Hepatocyte (in vitro differentiated cells): ENCODE measurements at regions not wholly inside any gene's neighbourhood (a gene's known extent, or its start where the extent isn't known, plus 50 kb on each side); places are given as distances from the start of the nearest gene placed in this dataset.
A peak's percentile ranks its signal among the peaks of the same experiment; 100 is the strongest.

Experiments
- DNase-seq: peaks from one replicate; pipeline ENCODE4 v3.0.0-alpha.2; 2016; ENCODE audit warnings: low spot score
- H2AFZ ChIP-seq: fragments of 200-600 bp; sonication (generic); 2 replicates; pipeline ENCODE4 v1.6.0; 2016; ENCODE audit warnings: antibody characterized with exemption, mild to moderate bottlenecking
- H3K27ac ChIP-seq: fragments of 200-600 bp; sonication (generic); 2 replicates; pipeline ENCODE4 v1.5.1; 2016; ENCODE audit warnings: mild to moderate bottlenecking
- H3K27me3 ChIP-seq: fragments of 200-600 bp; sonication (generic); 2 replicates; pipeline ENCODE4 v1.6.1; 2016
- H3K36me3 ChIP-seq: fragments of 200-600 bp; sonication (generic); replicated peaks from 2 replicates; pipeline ENCODE4 v1.5.1; 2016; ENCODE audit warnings: low read depth; ENCODE audit not compliant: insufficient read depth
- H3K4me1 ChIP-seq: fragments of 200-600 bp; sonication (generic); 2 replicates; pipeline ENCODE4 v1.5.1; 2016; ENCODE audit warnings: mild to moderate bottlenecking, moderate library complexity; ENCODE audit not compliant: insufficient read depth
- H3K4me2 ChIP-seq: fragments of 200-600 bp; sonication (generic); 2 replicates; pipeline ENCODE4 v1.6.0; 2016
- H3K4me3 ChIP-seq: fragments of 200-600 bp; sonication (generic); 2 replicates; pipeline ENCODE4 v1.5.1; 2016; ENCODE audit warnings: mild to moderate bottlenecking
- H3K79me2 ChIP-seq: fragments of 200-600 bp; sonication (generic); 2 replicates; pipeline ENCODE4 v1.6.0; 2017; ENCODE audit warnings: mild to moderate bottlenecking
- H3K9me2 ChIP-seq: fragments of 200-600 bp; sonication (generic); replicated peaks from 2 replicates; pipeline ENCODE4 v1.6.0; 2017; ENCODE audit warnings: mild to moderate bottlenecking; ENCODE audit not compliant: insufficient read depth
- H3K9me3 ChIP-seq: fragments of 200-600 bp; sonication (generic); 2 replicates; pipeline ENCODE4 v1.5.1; 2016; ENCODE audit warnings: low read depth, mild to moderate bottlenecking
- H4K20me1 ChIP-seq: fragments of 200-600 bp; sonication (generic); 2 replicates; pipeline ENCODE4 v1.6.0; 2016; ENCODE audit warnings: mild to moderate bottlenecking; ENCODE audit not compliant: insufficient read depth, poor library complexity, severe bottlenecking
- EZH2 ChIP-seq: fragments of 200-600 bp; sonication (generic); IDR thresholded peaks from 2 replicates; pipeline ENCODE4 v1.6.1; 2016; ENCODE audit warnings: antibody characterized with exemption, mild to moderate bottlenecking, borderline replicate concordance
- EZH2phosphoT487 ChIP-seq: fragments of 200-600 bp; sonication (generic); IDR thresholded peaks from one replicate; pipeline ENCODE4 v1.6.1; 2018; ENCODE audit warnings: antibody characterized with exemption, mild to moderate bottlenecking, low read depth, moderate library complexity; ENCODE audit not compliant: unreplicated experiment, severe bottlenecking
- WGBS: methylation state at CpG from one replicate; pipeline ENCODE4 v1.1.6; 2016; ENCODE audit warnings: low lambda C conversion rate; ENCODE audit errors: missing lambda C conversion rate; 5-methylcytosine and 5-hydroxymethylcytosine counted together
- TF ChIP-seq, protein P1 (sequence below): fragments of 200-600 bp; sonication (generic); IDR thresholded peaks from 2 replicates; pipeline ENCODE4 v1.5.1; 2016; ENCODE audit warnings: antibody characterized with exemption, mild to moderate bottlenecking; ENCODE audit not compliant: poor library complexity

DNA sequence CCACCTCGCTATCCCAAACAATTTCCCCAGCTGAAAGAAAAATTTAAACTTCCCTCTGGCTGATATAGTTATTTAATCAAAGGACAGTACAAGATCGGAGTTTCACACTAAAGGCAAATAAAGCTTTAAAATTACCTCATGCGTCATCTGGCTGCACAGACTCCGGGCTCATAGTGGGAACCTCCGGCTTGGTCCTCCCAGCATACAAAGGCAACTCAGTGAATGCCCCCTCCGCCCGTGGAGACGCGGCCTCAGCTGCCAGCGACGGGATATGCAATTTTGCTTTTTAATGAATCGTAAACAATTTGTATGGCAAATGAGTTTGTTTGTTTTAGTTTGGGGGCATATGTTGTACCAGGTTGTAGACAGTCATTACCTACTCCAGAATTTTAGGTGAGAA lies 214.6 kb upstream of the NFIA start:
- H3K9me2 ChIP-seq = no peaks in the 10 kb centered on the region
- no peak for DNase-seq
- H4K20me1 ChIP-seq = no peaks in the 10 kb centered on the region
- 73% methylated on average over 12 of the region's 12 CpGs for WGBS
- H3K9me3 ChIP-seq = no peaks in the 10 kb centered on the region
- peak overlapping the region; percentile 22 for H3K27ac ChIP-seq
- no peak overlapping the region for H2AFZ ChIP-seq
- H3K79me2 ChIP-seq = no peaks in the 10 kb centered on the region
- H3K27me3 ChIP-seq = peaks cover 5% of the 10 kb centered on the region
- H3K36me3 ChIP-seq = no peaks in the 10 kb centered on the region
- H3K4me2 ChIP-seq = peak overlapping the region; percentile 17
- H3K4me3 ChIP-seq = no peak overlapping the region
- no peak for TF ChIP-seq EZH2
- no peak for TF ChIP-seq EZH2phosphoT487
- TF ChIP-seq, protein P1, sequence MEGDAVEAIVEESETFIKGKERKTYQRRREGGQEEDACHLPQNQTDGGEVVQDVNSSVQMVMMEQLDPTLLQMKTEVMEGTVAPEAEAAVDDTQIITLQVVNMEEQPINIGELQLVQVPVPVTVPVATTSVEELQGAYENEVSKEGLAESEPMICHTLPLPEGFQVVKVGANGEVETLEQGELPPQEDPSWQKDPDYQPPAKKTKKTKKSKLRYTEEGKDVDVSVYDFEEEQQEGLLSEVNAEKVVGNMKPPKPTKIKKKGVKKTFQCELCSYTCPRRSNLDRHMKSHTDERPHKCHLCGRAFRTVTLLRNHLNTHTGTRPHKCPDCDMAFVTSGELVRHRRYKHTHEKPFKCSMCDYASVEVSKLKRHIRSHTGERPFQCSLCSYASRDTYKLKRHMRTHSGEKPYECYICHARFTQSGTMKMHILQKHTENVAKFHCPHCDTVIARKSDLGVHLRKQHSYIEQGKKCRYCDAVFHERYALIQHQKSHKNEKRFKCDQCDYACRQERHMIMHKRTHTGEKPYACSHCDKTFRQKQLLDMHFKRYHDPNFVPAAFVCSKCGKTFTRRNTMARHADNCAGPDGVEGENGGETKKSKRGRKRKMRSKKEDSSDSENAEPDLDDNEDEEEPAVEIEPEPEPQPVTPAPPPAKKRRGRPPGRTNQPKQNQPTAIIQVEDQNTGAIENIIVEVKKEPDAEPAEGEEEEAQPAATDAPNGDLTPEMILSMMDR = no peak
- H3K4me1 ChIP-seq = no peaks in the 10 kb centered on the region

GRCh38 chr1:60866917-60867531 lies 215.3 kb upstream of the NFIA start:
- 48% methylated on average over 3 of the region's 3 CpGs for WGBS
- no peaks in the 10 kb centered on the region for H3K36me3 ChIP-seq
- no peak overlapping the region for H3K4me3 ChIP-seq
- DNase-seq = peak; percentile 43
- peaks cover 5% of the 10 kb centered on the region for H3K27me3 ChIP-seq
- no peaks in the 10 kb centered on the region for H3K4me1 ChIP-seq
- no peaks in the 10 kb centered on the region for H3K79me2 ChIP-seq
- TF ChIP-seq EZH2 = no peak
- no peak for TF ChIP-seq EZH2phosphoT487
- TF ChIP-seq, protein P1 = no peak
- H3K4me2 ChIP-seq = peak overlapping the region; percentile 17
- H2AFZ ChIP-seq = no peak overlapping the region
- no peaks in the 10 kb centered on the region for H4K20me1 ChIP-seq
- H3K9me3 ChIP-seq = no peaks in the 10 kb centered on the region
- no peaks in the 10 kb centered on the region for H3K9me2 ChIP-seq
- peak overlapping the region; percentile 22 for H3K27ac ChIP-seq

GRCh38 chr1:60866226-60866900 lies 216.0 kb upstream of the NFIA start:
- Histone ChIP-seq H3K79me2 (no peaks in the 10 kb centered on the region), H2AFZ (no peak overlapping the region), H3K4me2 (peak overlapping the region; percentile 17), H3K36me3 (no peaks in the 10 kb centered on the region), H4K20me1 (no peaks in the 10 kb centered on the region), H3K27ac (peak overlapping the region; percentile 17), H3K9me2 (no peaks in the 10 kb centered on the region), H3K27me3 (peaks cover 5% of the 10 kb centered on the region), H3K4me3 (no peak overlapping the region), H3K9me3 (no peaks in the 10 kb centered on the region), H3K4me1 (no peaks in the 10 kb centered on the region)
- no peak for DNase-seq
- WGBS = 80% methylated on average over 13 of the region's 13 CpGs
- TF ChIP-seq EZH2phosphoT487 (no peak), EZH2 (no peak)
- TF ChIP-seq, protein P1 = no peak
